Heart left ventricle (tissue), 16 donors: ENCODE measurements at regions not wholly inside any gene's neighbourhood (a gene's known extent, or its start where the extent isn't known, plus 50 kb on each side); places are given as distances from the start of the nearest gene placed in this dataset.

Experiments
- ATAC-seq, 4 donors: fragments of 200-7000 bp; cut with Tn5 transposase; one replicate each; pipeline ENCODE4 v1.9.1; 2020 to 2022; ENCODE audit warnings: moderate library complexity in 4 of 4, mild to moderate bottlenecking in 3 of 4, moderate number of reproducible peaks in 1 of 4
- DNase-seq, 5 donors: peaks; one replicate each; pipeline ENCODE4 v3.0.0-alpha.2; 2020
- H3K27ac ChIP-seq, 12 donors: fragments of 200-600 bp; sonication (generic) in 4 of 12; one replicate each; pipeline versions ENCODE4 v1.5.0 to v1.8.0; 2016 to 2022; ENCODE audit warnings: mild to moderate bottlenecking in 2 of 12
- H3K27me3 ChIP-seq, 9 donors: fragments of 200-600 bp; sonication (generic) in 2 of 9; one replicate each; pipeline versions ENCODE4 v1.5.1 to v1.8.0; 2016 to 2022; ENCODE audit warnings: mild to moderate bottlenecking in 3 of 9
- H3K36me3 ChIP-seq, 9 donors: fragments of 200-600 bp; sonication (generic) in 2 of 9; one replicate each; pipeline versions ENCODE4 v1.5.0 to v1.8.0; 2018 to 2022; ENCODE audit warnings: mild to moderate bottlenecking in 2 of 9
- H3K4me1 ChIP-seq, 12 donors: fragments of 200-600 bp; sonication (generic) in 4 of 12; one replicate each; pipeline versions ENCODE4 v1.5.0 to v1.8.0; 2016 to 2022; ENCODE audit warnings: mild to moderate bottlenecking in 3 of 12
- H3K4me3 ChIP-seq, 12 donors: fragments of 200-600 bp; sonication (generic) in 4 of 12; one replicate each; pipeline versions ENCODE4 v1.5.0 to v1.8.0; 2017 to 2022; ENCODE audit warnings: mild to moderate bottlenecking in 9 of 12, moderate library complexity in 4 of 12
- H3K9me3 ChIP-seq, 12 donors: fragments of 200-600 bp; sonication (generic) in 4 of 12; one replicate each; pipeline versions ENCODE4 v1.5.0 to v1.8.0; 2016 to 2022; ENCODE audit warnings: mild to moderate bottlenecking in 1 of 12
- CTCF ChIP-seq, 12 donors: fragments of 200-600 bp; sonication (generic) in 4 of 12; IDR thresholded peaks; one replicate each; pipeline versions ENCODE4 v1.5.0 to v1.8.0; 2018 to 2022; ENCODE audit warnings: antibody characterized with exemption in 12 of 12, mild to moderate bottlenecking in 5 of 12
- POLR2A ChIP-seq, 2 donors: fragments of 450-650 bp; IDR thresholded peaks; one replicate each; pipeline ENCODE4 v1.6.1; 2017; ENCODE audit warnings: antibody characterized with exemption in 2 of 2, mild to moderate bottlenecking in 2 of 2, moderate library complexity in 2 of 2
- WGBS, 4 donors: extraction: QIAGEN DNeasy Blood & Tissue Kit in 2 of 4; methylation state at CpG; one replicate each; pipeline versions ENCODE4 v1.1.5 to v1.1.7; 2013 to 2018; 5-methylcytosine and 5-hydroxymethylcytosine counted together
- intact Hi-C, 10 donors: fragments of 100-400 bp; cut with DNase I; formaldehyde crosslinking; loops; one replicate each; pipeline versions ENCODE4 v1.11.1 to v1.14.2; 2022
- donor health status: ischemic (EF 13 %, LVEDD 7.1; RV severe dilation, severe dysfunction).
- donor health status: healthy with polysubstance abuse.
- donor health status: DM: no; HTN: yes; CAD: no.
- donor health status: DM: no; HTN: no; CAD: no.
- donor health status: ischemic (EF 25% LVEDD 6.9; RV normal size, moderate dysfunction).
- donor health status: ischemic (EF 25% LVEDD 5.7; RV mildly dilated, moderate dysfunction).
- donor health status: healthy.
- donor health status: DM: yes; HTN: yes; CAD: no.
- donor health status: ischemic (EF 35%, LVEDD 5.7; RV mildly dilated, moderate dysfunction).
- donor health status: nonischemic (EF 11% LVEDD 7.7; RV severe dilation, severe dysfunction).
- donor health status: DM: yes; HTN: yes; CAD: no.
- donor health status: PGD.
- donor health status: ischemic (EF 29% LVEDD 5.4; RV normal size, mild dysfunction).
- donor health status: nonischemic (EF 23%, LVEDD 6.1; RV moderate dilation, normal function).

DNA sequence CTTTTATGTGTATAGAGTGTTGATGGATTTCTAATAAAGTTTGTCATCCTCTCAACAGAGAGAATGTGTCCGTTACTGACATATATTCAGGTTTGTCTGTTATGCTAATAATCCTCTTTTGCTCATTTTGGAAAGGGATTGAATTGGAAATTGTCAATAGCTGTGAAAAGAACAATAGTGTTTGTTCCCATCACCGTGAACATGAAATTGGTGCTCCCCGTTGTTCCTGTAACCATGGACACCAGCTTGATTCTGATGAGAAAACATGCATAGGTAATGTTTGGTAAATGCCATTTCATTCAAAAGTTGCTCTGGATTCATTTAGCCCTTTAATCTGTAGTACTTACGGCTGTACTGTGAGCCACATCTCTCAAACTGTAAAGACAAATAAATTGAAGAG is 707.0 kb upstream of the GOLIM4 start:
- TF ChIP-seq POLR2A (IDR thresholded peaks at IDR 0.05) = no peak
- TF ChIP-seq CTCF (IDR thresholded peaks at IDR 0.05) = no peak
- no peak for ATAC-seq

DNA sequence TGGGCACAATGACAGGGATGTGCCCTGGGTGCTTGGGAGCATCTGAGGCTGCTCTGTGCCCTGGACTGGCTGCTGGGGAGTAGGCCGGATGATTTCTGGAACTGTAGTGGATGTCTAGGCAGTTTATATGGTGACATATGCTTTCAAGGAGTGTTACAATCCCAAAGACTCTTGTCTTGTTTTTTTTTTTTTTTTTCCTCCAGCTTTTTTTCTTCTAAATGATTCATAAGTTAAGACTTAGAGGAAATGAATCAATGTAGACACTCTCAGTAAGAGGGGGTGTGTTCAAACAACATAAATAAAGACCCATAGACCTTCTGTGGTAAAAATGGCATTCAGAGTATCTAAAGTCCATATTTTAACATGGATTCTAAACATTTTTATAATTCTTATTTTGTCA is 706.1 kb upstream of the GOLIM4 start:
- intact Hi-C loops = no loop called here
- no peak overlapping the region for H3K27ac ChIP-seq
- WGBS, 4 donors = 86 to 100% (median 94%) methylated on average over 1 of the region's 1 CpG
- TF ChIP-seq POLR2A (IDR thresholded peaks at IDR 0.05) (no peak), CTCF (IDR thresholded peaks at IDR 0.05) (no peak)
- no peak for ATAC-seq
- no peaks in the 10 kb centered on the region for H3K9me3 ChIP-seq
- no peaks in the 10 kb centered on the region for H3K27me3 ChIP-seq
- no peaks in the 10 kb centered on the region for H3K4me1 ChIP-seq
- H3K36me3 ChIP-seq = no peaks in the 10 kb centered on the region
- DNase-seq = no peak
- no peak overlapping the region for H3K4me3 ChIP-seq

More for the DNA sequence above, 707.0 kb upstream of the GOLIM4 start:
- H3K4me1 ChIP-seq = no peaks in the 10 kb centered on the region
- no peaks in the 10 kb centered on the region for H3K9me3 ChIP-seq
- H3K36me3 ChIP-seq = no peaks in the 10 kb centered on the region
- intact Hi-C loops = no loop called here
- DNase-seq = no peak
- 65 to 94% (median 74%) methylated on average over 4 of the region's 4 CpGs for WGBS, 4 donors
- H3K27ac ChIP-seq = no peak overlapping the region
- H3K27me3 ChIP-seq = no peaks in the 10 kb centered on the region
- no peak overlapping the region for H3K4me3 ChIP-seq

DNA sequence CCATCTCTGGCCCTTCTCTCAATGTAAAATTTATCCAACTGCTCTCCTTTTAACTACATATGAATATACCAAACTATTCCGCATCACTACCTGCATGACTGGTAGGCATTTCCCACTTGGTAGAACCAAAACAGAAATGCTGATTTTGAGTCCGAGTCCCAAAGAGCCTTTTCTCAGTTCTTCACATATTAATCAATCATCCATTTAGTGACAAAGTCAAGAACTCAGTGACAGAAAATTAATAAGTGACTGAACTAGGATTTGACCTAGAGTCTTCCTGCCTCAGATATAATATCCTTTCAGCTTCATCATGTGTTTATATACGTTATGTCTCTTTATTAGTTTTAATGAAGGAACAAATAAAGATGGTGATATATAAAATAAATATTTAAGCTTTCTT is 700.6 kb upstream of the GOLIM4 start:
- ATAC-seq (no peak), DNase-seq (no peak)
- H3K4me1 ChIP-seq = no peaks in the 10 kb centered on the region
- H3K4me3 ChIP-seq = no peak overlapping the region
- H3K27me3 ChIP-seq = no peaks in the 10 kb centered on the region
- 92 to 96% (median 92%) methylated on average over 3 of the region's 3 CpGs for WGBS, 4 donors
- H3K27ac ChIP-seq = no peak overlapping the region
- TF ChIP-seq CTCF (IDR thresholded peaks at IDR 0.05) (no peak), POLR2A (IDR thresholded peaks at IDR 0.05) (no peak)
- intact Hi-C loops = no loop called here
- no peaks in the 10 kb centered on the region for H3K9me3 ChIP-seq
- H3K36me3 ChIP-seq = no peaks in the 10 kb centered on the region

DNA sequence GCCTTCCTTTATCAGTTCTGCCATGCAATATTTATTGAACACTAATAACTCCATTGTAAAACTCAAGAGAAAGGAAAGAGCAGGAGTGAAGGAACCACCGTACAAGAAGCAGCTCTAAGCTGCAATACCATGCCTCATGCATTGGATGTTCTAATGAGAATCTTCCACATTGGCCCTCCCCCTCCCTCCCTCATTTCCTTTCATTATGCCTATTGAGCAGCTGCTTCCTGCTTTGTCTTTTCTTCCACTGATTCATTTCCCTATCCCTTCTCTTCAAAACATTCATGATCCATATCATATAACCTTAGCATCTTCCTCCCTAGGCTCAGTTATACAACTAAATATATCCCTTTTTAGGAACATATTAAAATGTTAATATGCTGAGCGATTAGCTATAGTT is 698.7 kb upstream of the GOLIM4 start:
- DNase-seq = no peak
- no peak for TF ChIP-seq CTCF (IDR thresholded peaks at IDR 0.05)
- no peak for TF ChIP-seq POLR2A (IDR thresholded peaks at IDR 0.05)
- intact Hi-C loops = no loop called here
- ATAC-seq = no peak
- Histone ChIP-seq H3K9me3 (no peaks in the 10 kb centered on the region), H3K36me3 (no peaks in the 10 kb centered on the region), H3K27ac (no peak overlapping the region), H3K27me3 (no peaks in the 10 kb centered on the region), H3K4me3 (no peak overlapping the region), H3K4me1 (no peaks in the 10 kb centered on the region)
- 61 to 79% (median 73%) methylated on average over 2 of the region's 2 CpGs for WGBS, 4 donors
